ENCODE measurements at regions not wholly inside any gene's neighbourhood (a gene's known extent, or its start where the extent isn't known, plus 50 kb on each side); places are given as distances from the start of the nearest gene placed in this dataset.

DNA sequence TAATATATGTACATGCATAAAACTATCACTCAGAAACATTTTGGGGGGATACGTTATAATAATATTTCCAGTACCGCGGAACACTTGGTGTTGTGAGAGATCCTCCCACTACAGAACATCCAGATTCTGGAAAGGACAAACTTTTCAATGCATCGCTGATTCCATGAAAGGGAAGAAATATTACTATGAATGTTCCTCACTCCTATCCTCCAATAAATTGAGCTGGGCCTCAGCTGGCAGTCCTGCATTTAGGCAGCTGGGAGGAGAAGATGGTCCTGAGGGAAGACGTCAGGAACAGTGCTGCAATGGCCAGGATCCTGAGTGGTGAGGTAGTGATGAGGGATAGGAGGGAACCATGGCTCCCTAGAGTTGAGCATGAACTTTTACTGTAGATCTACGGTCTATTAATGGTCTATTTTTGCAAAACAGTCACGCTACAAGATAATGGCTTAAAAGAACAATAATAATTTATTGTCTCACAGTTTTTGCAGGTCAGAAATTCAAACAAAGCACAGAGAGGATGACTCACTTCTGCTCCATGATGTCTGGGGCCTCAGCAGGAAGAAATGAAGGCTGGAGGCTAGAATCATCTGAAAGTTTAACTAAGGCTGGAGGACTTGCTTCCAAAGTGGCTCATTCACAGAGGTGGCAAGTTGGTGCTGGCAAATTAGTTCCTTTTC is 538.1 kb downstream of the STIM2 start:
- TF ChIP-seq, protein P1, sequence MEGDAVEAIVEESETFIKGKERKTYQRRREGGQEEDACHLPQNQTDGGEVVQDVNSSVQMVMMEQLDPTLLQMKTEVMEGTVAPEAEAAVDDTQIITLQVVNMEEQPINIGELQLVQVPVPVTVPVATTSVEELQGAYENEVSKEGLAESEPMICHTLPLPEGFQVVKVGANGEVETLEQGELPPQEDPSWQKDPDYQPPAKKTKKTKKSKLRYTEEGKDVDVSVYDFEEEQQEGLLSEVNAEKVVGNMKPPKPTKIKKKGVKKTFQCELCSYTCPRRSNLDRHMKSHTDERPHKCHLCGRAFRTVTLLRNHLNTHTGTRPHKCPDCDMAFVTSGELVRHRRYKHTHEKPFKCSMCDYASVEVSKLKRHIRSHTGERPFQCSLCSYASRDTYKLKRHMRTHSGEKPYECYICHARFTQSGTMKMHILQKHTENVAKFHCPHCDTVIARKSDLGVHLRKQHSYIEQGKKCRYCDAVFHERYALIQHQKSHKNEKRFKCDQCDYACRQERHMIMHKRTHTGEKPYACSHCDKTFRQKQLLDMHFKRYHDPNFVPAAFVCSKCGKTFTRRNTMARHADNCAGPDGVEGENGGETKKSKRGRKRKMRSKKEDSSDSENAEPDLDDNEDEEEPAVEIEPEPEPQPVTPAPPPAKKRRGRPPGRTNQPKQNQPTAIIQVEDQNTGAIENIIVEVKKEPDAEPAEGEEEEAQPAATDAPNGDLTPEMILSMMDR (IDR thresholded peaks at IDR 0.05; ENCODE audit: low read depth, low read length, poor library complexity, severe bottlenecking) = no peak
- TF ChIP-seq EZH2phosphoT487 (IDR thresholded peaks at IDR 0.05; ENCODE audit: borderline replicate concordance, low read length) = no peak

All from DOHH2 (cell line).